SK-N-SH (cell line): ENCODE measurements at regions not wholly inside any gene's neighbourhood (a gene's known extent, or its start where the extent isn't known, plus 50 kb on each side); places are given as distances from the start of the nearest gene placed in this dataset.
A peak's percentile ranks its signal among the peaks of the same experiment; 100 is the strongest.

Source experiments
- CTCF ChIA-PET: fragments of 300-600, 350-600 bp; formaldehyde crosslinking; extraction: SDS; loops from one replicate; lab custom pipeline; 2021; lab: Yijun Ruan, JAX
- POLR2A ChIA-PET: fragments of 350-600 bp; sonication (Branson Sonifier 250); formaldehyde crosslinking; extraction: SDS; loops from one replicate; lab custom pipeline; 2020; ENCODE audit warnings: antibody characterized with exemption, inconsistent platforms; lab: Yijun Ruan, JAX
- DNase-seq: peaks from one replicate; pipeline ENCODE4 v3.0.0; 2012
- H2AFZ ChIP-seq: fragments of 200-600 bp; sonication (generic); 2 replicates; pipeline ENCODE4 v1.8.1; 2016; ENCODE audit warnings: antibody characterized with exemption, mild to moderate bottlenecking, low read depth
- H3F3A ChIP-seq: fragments of 200-600 bp; sonication (generic); replicated peaks from 2 replicates; pipeline ENCODE3; 2016; ENCODE audit warnings: antibody characterized with exemption, mild to moderate bottlenecking; ENCODE audit not compliant: insufficient read depth
- H3K27ac ChIP-seq, 2 experiments: fragments of 200-500 bp in 1 of 2; fragments of 200-600 bp in 1 of 2; sonication (Bioruptor generic) in 1 of 2; sonication (generic), shearing (Covaris generic) in 1 of 2; 2 replicates each; pipeline versions ENCODE4 v1.5.1 to v1.6.1; 2014 to 2016; ENCODE audit warnings: low read depth in 2 of 2, inconsistent platforms in 1 of 2, low read length in 1 of 2, mild to moderate bottlenecking in 1 of 2, mixed read lengths in 1 of 2
- H3K27me3 ChIP-seq: fragments of 200-600 bp; sonication (generic), shearing (Covaris generic); 2 replicates; pipeline ENCODE4 v1.6.1; 2016; ENCODE audit warnings: mixed run types; ENCODE audit not compliant: insufficient read depth
- H3K36me3 ChIP-seq, 2 experiments: fragments of 200-500 bp in 1 of 2; fragments of 200-600 bp in 1 of 2; sonication (Bioruptor generic) in 1 of 2; sonication (generic) in 1 of 2; replicated peaks in 1 of 2; 2 replicates each; pipeline versions ENCODE3 to v1.5.1; 2014 to 2016; ENCODE audit warnings: low read length in 1 of 2, mild to moderate bottlenecking in 1 of 2; ENCODE audit not compliant: insufficient read depth in 2 of 2, control insufficient read depth in 1 of 2
- H3K4me1 ChIP-seq, 2 experiments: fragments of 200-500 bp in 1 of 2; fragments of 200-600 bp in 1 of 2; sonication (Bioruptor generic) in 1 of 2; sonication (generic), shearing (Covaris generic) in 1 of 2; 2 replicates each; pipeline versions ENCODE4 v1.5.1 to v1.6.1; 2014 to 2016; ENCODE audit warnings: low read depth in 1 of 2, low read length in 1 of 2, mixed run types in 1 of 2; ENCODE audit not compliant: insufficient read depth in 2 of 2, control insufficient read depth in 1 of 2
- H3K4me2 ChIP-seq: fragments of 200-600 bp; sonication (generic), shearing (Covaris generic); 2 replicates; pipeline ENCODE4 v1.6.1; 2017; ENCODE audit warnings: mixed run types
- H3K4me3 ChIP-seq, 2 experiments: fragments of 200-500 bp in 1 of 2; fragments of 200-600 bp in 1 of 2; sonication (Bioruptor generic) in 1 of 2; sonication (generic), shearing (Covaris generic) in 1 of 2; 2 replicates each; pipeline versions ENCODE4 v1.5.1 to v1.8.1; 2014 to 2016; ENCODE audit warnings: low read depth in 2 of 2, inconsistent platforms in 1 of 2, low read length in 1 of 2, mild to moderate bottlenecking in 1 of 2, mixed read lengths in 1 of 2, moderate library complexity in 1 of 2
- H3K79me2 ChIP-seq: fragments of 200-600 bp; sonication (generic); 2 replicates; pipeline ENCODE4 v1.8.1; 2017; ENCODE audit warnings: mild to moderate bottlenecking; ENCODE audit not compliant: insufficient read depth
- H3K9ac ChIP-seq: fragments of 200-600 bp; sonication (generic); 2 replicates; pipeline ENCODE4 v1.6.1; 2017; ENCODE audit warnings: mixed run types
- H3K9me2 ChIP-seq: fragments of 200-600 bp; sonication (generic); 2 replicates; pipeline ENCODE4 v1.6.1; 2017; ENCODE audit warnings: mixed run types
- H3K9me3 ChIP-seq: fragments of 200-600 bp; sonication (generic); 2 replicates; pipeline ENCODE4 v1.6.1; 2017; ENCODE audit warnings: mixed run types, mild to moderate bottlenecking, moderate library complexity
- H4K20me1 ChIP-seq: fragments of 200-600 bp; sonication (generic); 2 replicates; pipeline ENCODE4 v1.6.1; 2017; ENCODE audit warnings: mild to moderate bottlenecking, mixed run types; ENCODE audit not compliant: insufficient read depth
- CTCF ChIP-seq: fragments of 200-600 bp; sonication (generic); IDR thresholded peaks from 2 replicates; pipeline ENCODE4 v1.6.1; 2017; ENCODE audit warnings: antibody characterized with exemption, mild to moderate bottlenecking, moderate library complexity
- ELF1 ChIP-seq: IDR thresholded peaks from 2 replicates; pipeline ENCODE4 v1.4.0; 2012
- FOSL2 ChIP-seq: IDR thresholded peaks from 2 replicates; pipeline ENCODE4 v1.4.0; 2012; ENCODE audit warnings: low read depth, mild to moderate bottlenecking, moderate library complexity, borderline replicate concordance
- FOXJ3 ChIP-seq: sonication (generic); formaldehyde crosslinking; IDR thresholded peaks from 2 replicates; pipeline ENCODE4 v1.5.1; 2020; ENCODE audit warnings: mild to moderate bottlenecking, missing genetic modification reagents
- GATA2 ChIP-seq: sonication (generic); formaldehyde crosslinking; IDR thresholded peaks from 2 replicates; pipeline ENCODE4 v1.5.0; 2020; ENCODE audit warnings: mild to moderate bottlenecking, missing genetic modification reagents
- JUND ChIP-seq: IDR thresholded peaks from 2 replicates; pipeline ENCODE4 v1.4.0; 2012
- MAX ChIP-seq: IDR thresholded peaks from 2 replicates; pipeline ENCODE4 v1.4.0; 2012; ENCODE audit warnings: low read depth
- MEF2A ChIP-seq: IDR thresholded peaks from 2 replicates; pipeline ENCODE4 v1.4.0; 2012; ENCODE audit warnings: low read depth, borderline replicate concordance
- NFIC ChIP-seq: IDR thresholded peaks from 2 replicates; pipeline ENCODE4 v1.4.0; 2012; ENCODE audit warnings: borderline replicate concordance
- PBX3 ChIP-seq: IDR thresholded peaks from 2 replicates; pipeline ENCODE4; 2012
- POLR2AphosphoS5 ChIP-seq: IDR thresholded peaks from 2 replicates; pipeline ENCODE4 v1.6.1; 2012; ENCODE audit warnings: low read depth, low read length
- RAD21 ChIP-seq: IDR thresholded peaks from 2 replicates; pipeline ENCODE4 v1.6.1; 2012; ENCODE audit warnings: mild to moderate bottlenecking, low read length
- RCOR1 ChIP-seq: fragments of 150-350 bp; IDR thresholded peaks from 2 replicates; pipeline ENCODE4 v1.6.1; 2017; ENCODE audit warnings: antibody characterized with exemption, low read length
- SMC3 ChIP-seq: IDR thresholded peaks from 2 replicates; pipeline ENCODE4 v1.6.1; 2012; ENCODE audit warnings: low read depth, low read length, improper control_type of control experiment
- TAF1 ChIP-seq: IDR thresholded peaks from 2 replicates; pipeline ENCODE4 v1.6.1; 2012; ENCODE audit warnings: low read depth, mild to moderate bottlenecking, low read length, moderate library complexity, borderline replicate concordance
- TCF12 ChIP-seq: IDR thresholded peaks from 2 replicates; pipeline ENCODE4 v1.4.0; 2012
- USF1 ChIP-seq: IDR thresholded peaks from 2 replicates; pipeline ENCODE4 v1.4.0; 2012; ENCODE audit warnings: low read depth, borderline replicate concordance
- ZBTB33 ChIP-seq: IDR thresholded peaks from 2 replicates; pipeline ENCODE4 v1.4.0; 2012; ENCODE audit warnings: low read depth, borderline replicate concordance
- WGBS: methylation state at CpG from one replicate; pipeline ENCODE4 v1.1.6; 2017; ENCODE audit warnings: low lambda C conversion rate; 5-methylcytosine and 5-hydroxymethylcytosine counted together

- Histone ChIP-seq H3K27ac (no peak overlapping the region), H2AFZ (no peak overlapping the region), H4K20me1 (no peaks in the 10 kb centered on the region), H3F3A (no peaks in the 10 kb centered on the region), H3K4me1 (no peaks in the 10 kb centered on the region)
- 42% methylated on average over 2 of the region's 2 CpGs for WGBS
- DNase-seq, result no peak
- CTCF ChIA-PET, result interaction anchor here (0.7 kb wide), 1 partner anchor 9 kb away, joined by 4 read pairs; no protein-coding TSS in a partner anchor
- no peak for TF ChIP-seq FOSL2
- TF ChIP-seq MEF2A, result no peak
- peak; percentile 38 for TF ChIP-seq CTCF
- no peak for TF ChIP-seq USF1
- TF ChIP-seq RAD21, result peak; percentile 18; the same call in 1 of the 2 replicates
- TF ChIP-seq, all 33 proteins: peak for 2
- Histone ChIP-seq H3K9me3 (no peaks in the 10 kb centered on the region), H3K4me3 (no peak overlapping the region), H3K9me2 (no peaks in the 10 kb centered on the region), H3K27me3 (no peaks in the 10 kb centered on the region; the same call in 1 of the 2 replicates), H3K79me2 (no peaks in the 10 kb centered on the region), H3K36me3 (no peaks in the 10 kb centered on the region), H3K9ac (no peak overlapping the region), H3K4me2 (no peak overlapping the region)
- POLR2A ChIA-PET, result no interaction called here
These were observed 88.2 kb downstream of the TASL start for GRCh38 chrX:30489323-30489722.

- CTCF ChIA-PET, result no interaction called here
- no peak for DNase-seq
- no peak overlapping the region for H3K27ac ChIP-seq
- no peak for TF ChIP-seq TCF12
- TF ChIP-seq JUND, result no peak
- TF ChIP-seq NFIC, result no peak
- TF ChIP-seq POLR2AphosphoS5, result no peak
- TF ChIP-seq RCOR1, result no peak
- TF ChIP-seq MAX, result no peak
- no peak for TF ChIP-seq GATA2 (CRISPR knock-in tag)
- TF ChIP-seq FOXJ3, result no peak
- TF ChIP-seq ZBTB33, result no peak
- no peak for TF ChIP-seq PBX3
- peak; percentile 54 for TF ChIP-seq CTCF
- peak; percentile 31; the same call in 1 of the 2 replicates for TF ChIP-seq RAD21
- no peak for TF ChIP-seq USF1
- TF ChIP-seq ELF1, result no peak
- no peak for TF ChIP-seq FOSL2
- peak; percentile 28 for TF ChIP-seq SMC3
- no peak for TF ChIP-seq TAF1
These were observed 89.5 kb downstream of the TASL start for GRCh38 chrX:30488092-30488491.

More at GRCh38 chrX:30488092-30488491, 89.5 kb downstream of the TASL start:
- Histone ChIP-seq H3K9ac (no peak overlapping the region), H3K4me3 (no peak overlapping the region), H3K79me2 (no peaks in the 10 kb centered on the region), H3F3A (no peaks in the 10 kb centered on the region), H3K9me3 (no peaks in the 10 kb centered on the region), H3K27me3 (no peaks in the 10 kb centered on the region; the same call in 1 of the 2 replicates), H3K36me3 (no peaks in the 10 kb centered on the region), H3K4me1 (no peaks in the 10 kb centered on the region), H2AFZ (no peak overlapping the region), H3K9me2 (no peaks in the 10 kb centered on the region), H4K20me1 (no peaks in the 10 kb centered on the region), H3K4me2 (no peak overlapping the region)
- POLR2A ChIA-PET, result no interaction called here
- 24% methylated on average over 3 of the region's 3 CpGs for WGBS
